Ascending aorta (tissue), 2 donors: ENCODE measurements at regions not wholly inside any gene's neighbourhood (a gene's known extent, or its start where the extent isn't known, plus 50 kb on each side); places are given as distances from the start of the nearest gene placed in this dataset.

Experiments used
- DNase-seq, 2 donors: peaks; one replicate each; pipeline ENCODE4 v3.0.0-alpha.2; 2019; ENCODE audit warnings: low spot score in 2 of 2
- H3K27ac ChIP-seq, 2 donors: fragments of 200-600 bp; sonication (generic); one replicate each; pipeline ENCODE4 v1.5.1; 2016 to 2017; ENCODE audit warnings: mild to moderate bottlenecking in 1 of 2
- H3K27me3 ChIP-seq: fragments of 200-600 bp; sonication (generic); one replicate; pipeline ENCODE4 v1.5.1; 2017
- H3K36me3 ChIP-seq, 2 donors: fragments of 200-600 bp; sonication (generic); one replicate each; pipeline ENCODE4 v1.5.1; 2016
- H3K4me1 ChIP-seq, 2 donors: fragments of 200-600 bp; sonication (generic); one replicate each; pipeline ENCODE4 v1.5.1; 2016 to 2017; ENCODE audit warnings: mild to moderate bottlenecking in 1 of 2
- H3K4me3 ChIP-seq, 2 donors: fragments of 200-600 bp; sonication (generic); one replicate each; pipeline ENCODE4 v1.5.1; 2016 to 2017; ENCODE audit warnings: mild to moderate bottlenecking in 1 of 2
- H3K9me3 ChIP-seq, 2 donors: fragments of 200-600 bp; sonication (generic); one replicate each; pipeline ENCODE4 v1.5.1; 2016
- intact Hi-C: fragments of 100-400 bp; cut with DNase I; formaldehyde crosslinking; loops from one replicate; pipeline ENCODE4 v1.15.1; 2023
- TF ChIP-seq, protein P1 (sequence below), 3 experiments: fragments of 200-600 bp in 2 of 3; fragments of 450-650 bp in 1 of 3; sonication (generic) in 2 of 3; IDR thresholded peaks; one replicate each; pipeline ENCODE4 v1.5.1; 2016 to 2019; ENCODE audit warnings: antibody characterized with exemption in 3 of 3, mild to moderate bottlenecking in 1 of 3, moderate library complexity in 1 of 3

DNA sequence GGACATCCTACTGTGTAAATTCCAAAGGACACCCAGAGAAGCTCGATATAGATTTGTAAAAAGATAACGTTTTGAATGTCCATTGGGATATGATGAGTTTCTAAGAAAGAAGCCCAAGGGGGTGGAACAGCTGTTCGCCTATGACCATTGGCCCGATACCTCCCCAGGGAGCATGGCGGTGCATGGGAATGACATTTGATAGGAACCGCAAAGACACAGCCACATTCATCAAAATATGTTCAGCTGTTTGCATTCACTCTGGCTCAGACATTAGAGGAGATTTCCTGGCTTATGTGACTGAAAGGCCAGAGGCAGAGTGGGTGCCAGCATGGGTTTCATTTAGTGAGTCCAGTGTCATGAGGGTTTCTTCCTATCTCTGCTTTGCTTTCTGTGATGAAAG lies 56.0 kb upstream of the BAIAP2L1 start:
- intact Hi-C loops: no loop called here

GRCh38 chr7:98452791-98453190 lies 51.9 kb upstream of the BAIAP2L1 start:
- no peaks in the 10 kb centered on the region for H3K9me3 ChIP-seq
- no peaks in the 10 kb centered on the region for H3K36me3 ChIP-seq
- TF ChIP-seq, protein P1, sequence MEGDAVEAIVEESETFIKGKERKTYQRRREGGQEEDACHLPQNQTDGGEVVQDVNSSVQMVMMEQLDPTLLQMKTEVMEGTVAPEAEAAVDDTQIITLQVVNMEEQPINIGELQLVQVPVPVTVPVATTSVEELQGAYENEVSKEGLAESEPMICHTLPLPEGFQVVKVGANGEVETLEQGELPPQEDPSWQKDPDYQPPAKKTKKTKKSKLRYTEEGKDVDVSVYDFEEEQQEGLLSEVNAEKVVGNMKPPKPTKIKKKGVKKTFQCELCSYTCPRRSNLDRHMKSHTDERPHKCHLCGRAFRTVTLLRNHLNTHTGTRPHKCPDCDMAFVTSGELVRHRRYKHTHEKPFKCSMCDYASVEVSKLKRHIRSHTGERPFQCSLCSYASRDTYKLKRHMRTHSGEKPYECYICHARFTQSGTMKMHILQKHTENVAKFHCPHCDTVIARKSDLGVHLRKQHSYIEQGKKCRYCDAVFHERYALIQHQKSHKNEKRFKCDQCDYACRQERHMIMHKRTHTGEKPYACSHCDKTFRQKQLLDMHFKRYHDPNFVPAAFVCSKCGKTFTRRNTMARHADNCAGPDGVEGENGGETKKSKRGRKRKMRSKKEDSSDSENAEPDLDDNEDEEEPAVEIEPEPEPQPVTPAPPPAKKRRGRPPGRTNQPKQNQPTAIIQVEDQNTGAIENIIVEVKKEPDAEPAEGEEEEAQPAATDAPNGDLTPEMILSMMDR (IDR thresholded peaks at IDR 0.05): no peak
- intact Hi-C loops: no loop called here
- H3K4me3 ChIP-seq: no peak overlapping the region
- DNase-seq: no peak
- H3K4me1 ChIP-seq: no peaks in the 10 kb centered on the region
- no peak overlapping the region for H3K27ac ChIP-seq
- no peaks in the 10 kb centered on the region for H3K27me3 ChIP-seq

More for the DNA sequence above, 56.0 kb upstream of the BAIAP2L1 start:
- Histone ChIP-seq H3K4me3 (no peak overlapping the region), H3K27me3 (no peaks in the 10 kb centered on the region), H3K4me1 (no peaks in the 10 kb centered on the region), H3K9me3 (no peaks in the 10 kb centered on the region), H3K27ac (no peak overlapping the region), H3K36me3 (no peaks in the 10 kb centered on the region)
- no peak for DNase-seq
- TF ChIP-seq, protein P1 (IDR thresholded peaks at IDR 0.05): no peak
